ENCODE measurements at regions not wholly inside any gene's neighbourhood (a gene's known extent, or its start where the extent isn't known, plus 50 kb on each side); places are given as distances from the start of the nearest gene placed in this dataset.

DNA sequence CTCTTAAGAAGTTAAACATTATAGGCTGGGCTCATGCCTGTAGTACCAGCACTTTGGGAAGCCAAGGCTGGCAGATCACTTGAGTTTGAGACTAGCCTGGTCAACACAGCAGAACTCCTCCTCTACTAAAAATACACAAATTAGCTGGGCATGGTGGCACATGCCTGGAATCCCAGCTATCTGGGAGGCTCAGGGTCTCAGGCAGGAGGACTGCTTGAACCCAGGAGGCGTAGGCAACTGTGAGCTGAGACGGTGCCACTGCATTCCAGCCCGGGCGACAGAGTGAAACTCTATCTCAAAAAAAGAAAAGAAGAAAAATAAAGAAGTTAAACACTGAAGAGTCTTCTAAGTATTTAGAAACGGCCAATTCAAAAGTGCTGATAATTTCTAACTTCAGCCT is 164.3 kb upstream of the GALNTL6 start:
- TF ChIP-seq, protein P1, sequence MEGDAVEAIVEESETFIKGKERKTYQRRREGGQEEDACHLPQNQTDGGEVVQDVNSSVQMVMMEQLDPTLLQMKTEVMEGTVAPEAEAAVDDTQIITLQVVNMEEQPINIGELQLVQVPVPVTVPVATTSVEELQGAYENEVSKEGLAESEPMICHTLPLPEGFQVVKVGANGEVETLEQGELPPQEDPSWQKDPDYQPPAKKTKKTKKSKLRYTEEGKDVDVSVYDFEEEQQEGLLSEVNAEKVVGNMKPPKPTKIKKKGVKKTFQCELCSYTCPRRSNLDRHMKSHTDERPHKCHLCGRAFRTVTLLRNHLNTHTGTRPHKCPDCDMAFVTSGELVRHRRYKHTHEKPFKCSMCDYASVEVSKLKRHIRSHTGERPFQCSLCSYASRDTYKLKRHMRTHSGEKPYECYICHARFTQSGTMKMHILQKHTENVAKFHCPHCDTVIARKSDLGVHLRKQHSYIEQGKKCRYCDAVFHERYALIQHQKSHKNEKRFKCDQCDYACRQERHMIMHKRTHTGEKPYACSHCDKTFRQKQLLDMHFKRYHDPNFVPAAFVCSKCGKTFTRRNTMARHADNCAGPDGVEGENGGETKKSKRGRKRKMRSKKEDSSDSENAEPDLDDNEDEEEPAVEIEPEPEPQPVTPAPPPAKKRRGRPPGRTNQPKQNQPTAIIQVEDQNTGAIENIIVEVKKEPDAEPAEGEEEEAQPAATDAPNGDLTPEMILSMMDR (IDR thresholded peaks at IDR 0.05) = no peak
- TF ChIP-seq CREB1 (CRISPR knock-in tag; IDR thresholded peaks at IDR 0.05) = no peak
- TF ChIP-seq ZNF512 (CRISPR knock-in tag; IDR thresholded peaks at IDR 0.05; ENCODE audit: borderline replicate concordance) = no peak
